NCI-H69 (cell line): ENCODE measurements at regions not wholly inside any gene's neighbourhood (a gene's known extent, or its start where the extent isn't known, plus 50 kb on each side); places are given as distances from the start of the nearest gene placed in this dataset.

ENCODE experiments used
- DNase-seq: peaks from one replicate; lab custom pipeline; 2025; lab: John Stamatoyannopoulos, UW

- no peak for DNase-seq
Observed at GRCh38 chr11:115767883-115768282, 263.7 kb upstream of the CADM1 start.

DNA sequence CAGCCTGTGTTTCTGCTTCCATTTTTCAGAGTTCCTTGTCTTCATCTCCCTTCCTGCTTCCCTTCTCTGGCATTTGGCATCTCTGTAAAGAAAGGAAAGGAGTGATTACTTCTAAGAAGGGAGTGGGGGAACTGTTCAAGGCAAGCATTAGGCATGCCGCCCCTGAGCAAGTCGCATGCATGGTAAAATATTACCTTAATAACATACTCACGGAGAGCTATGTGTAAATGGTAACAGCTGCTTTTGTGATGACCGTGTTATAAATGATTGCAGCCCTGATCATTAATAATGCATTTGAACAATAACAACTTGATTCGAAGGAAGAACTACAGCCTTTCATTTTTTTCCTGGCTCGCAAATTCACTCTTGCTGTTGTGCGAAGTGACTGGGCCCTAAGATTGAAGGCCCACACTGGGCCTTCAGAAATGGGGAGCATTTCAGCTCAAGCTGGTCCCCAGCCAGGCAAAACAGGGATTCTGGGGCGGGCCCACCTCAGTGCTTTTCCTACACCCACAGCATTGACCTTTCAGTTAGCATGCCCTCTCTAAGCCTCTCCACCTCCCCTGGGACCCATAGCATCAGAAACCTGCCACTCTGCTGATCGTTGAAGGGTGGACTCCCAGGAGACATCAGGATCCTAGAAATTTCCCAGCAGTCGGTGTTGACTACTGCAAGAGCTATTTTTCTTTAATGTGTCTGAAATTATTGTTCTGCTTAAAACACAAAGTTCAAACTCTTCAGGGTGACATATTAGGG, 263.0 kb upstream of the CADM1 start:
- DNase-seq = peak; percentile 36

- no peak for DNase-seq
Observed at GRCh38 chr11:115766561-115766960, 262.3 kb upstream of the CADM1 start.

DNA sequence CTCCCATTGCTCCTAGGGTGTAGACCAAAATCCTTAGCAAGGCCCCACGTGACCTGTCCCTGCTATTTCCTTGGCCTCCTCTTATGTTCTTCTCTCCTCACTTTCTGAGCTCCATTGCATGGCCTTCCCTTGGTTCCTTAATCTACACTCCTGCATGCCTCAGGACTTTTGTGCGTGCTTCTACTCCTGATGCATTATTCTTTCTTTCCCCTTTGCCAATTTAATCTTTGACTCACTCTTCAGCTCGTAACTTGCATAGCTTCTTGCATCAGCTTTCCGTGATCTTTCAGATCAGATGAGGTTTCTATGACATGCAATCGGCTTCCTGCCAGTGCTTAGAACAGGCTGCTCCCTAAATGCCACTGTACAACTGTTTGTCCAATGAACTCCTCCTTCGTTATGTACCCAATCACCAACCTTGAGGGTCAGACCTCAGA, 261.6 kb upstream of the CADM1 start:
- DNase-seq = no peak

GRCh38 chr11:115764176-115764575, 260.0 kb upstream of the CADM1 start:
- DNase-seq = no peak

GRCh38 chr11:115761817-115762216, 257.6 kb upstream of the CADM1 start:
- no peak for DNase-seq

DNA sequence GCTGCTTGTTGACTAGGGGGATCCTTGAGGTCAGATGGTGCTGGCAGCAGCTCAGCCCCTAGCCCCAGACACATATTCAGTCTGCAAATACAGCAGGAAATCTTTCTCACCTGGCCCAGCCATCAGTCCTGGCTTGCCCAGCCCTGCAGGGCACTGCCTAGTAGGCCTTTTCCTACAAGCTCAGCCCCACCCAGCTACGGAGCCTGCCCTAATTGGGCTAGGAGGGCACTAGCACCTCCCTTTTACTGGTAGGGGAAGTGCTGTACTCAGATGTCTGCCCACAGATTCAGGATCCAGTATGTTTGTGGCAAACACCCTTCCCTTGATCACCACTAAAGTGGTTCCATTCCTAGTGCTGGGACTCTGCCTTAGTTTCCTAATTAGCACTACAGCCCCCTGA, 257.1 kb upstream of the CADM1 start:
- peak; percentile 57 for DNase-seq

DNA sequence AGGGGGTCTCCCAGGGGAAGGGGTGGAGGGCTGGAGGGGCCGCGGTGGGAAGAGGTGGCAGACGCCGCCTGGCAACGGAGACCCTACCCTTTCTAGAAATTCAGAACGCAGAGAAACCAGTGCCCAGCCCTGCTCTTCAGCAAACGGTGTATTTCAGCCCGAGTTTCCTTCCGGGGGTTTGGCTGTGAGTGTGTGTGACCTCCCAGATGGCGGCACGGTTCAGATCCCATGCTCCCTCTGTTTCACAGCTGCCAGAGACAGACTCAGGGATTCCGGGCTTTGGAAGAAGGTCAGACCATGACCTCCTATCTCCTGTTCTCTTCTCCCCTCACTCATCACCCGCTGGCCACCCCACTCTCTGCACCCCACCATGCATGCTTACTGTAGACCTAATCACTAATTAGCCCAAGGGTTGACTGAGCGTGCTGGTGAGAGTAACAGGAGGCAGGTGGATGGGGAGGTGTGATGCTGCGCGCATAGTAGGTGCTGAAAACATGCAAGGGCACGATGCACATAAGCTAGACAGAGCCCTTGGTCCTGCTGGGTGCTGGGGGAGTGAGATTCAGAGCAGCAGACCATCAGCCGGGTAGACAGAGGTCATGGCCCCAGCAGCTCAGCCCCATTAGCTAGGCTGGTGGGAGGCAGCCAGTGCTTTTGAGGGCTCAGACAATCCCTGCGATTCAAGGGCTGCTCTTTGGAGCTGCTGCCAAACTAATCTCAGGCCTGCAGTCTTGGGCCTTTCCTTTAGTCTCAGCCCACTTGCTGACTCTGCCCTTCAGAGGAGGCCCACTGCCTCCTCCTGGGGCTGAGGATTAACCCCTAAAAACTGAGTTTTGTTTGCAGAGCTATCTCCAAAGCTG, 256.5 kb upstream of the CADM1 start:
- peak; percentile 72 for DNase-seq

- DNase-seq = peak; percentile 83
Observed at GRCh38 chr11:115759622-115760460, 255.6 kb upstream of the CADM1 start.

- DNase-seq = no peak
Observed at GRCh38 chr11:115758011-115758410, 253.8 kb upstream of the CADM1 start.

GRCh38 chr11:115751243-115752015, 247.2 kb upstream of the CADM1 start:
- DNase-seq = no peak

GRCh38 chr11:115745610-115746512, 241.6 kb upstream of the CADM1 start:
- peak; percentile 66 for DNase-seq

DNA sequence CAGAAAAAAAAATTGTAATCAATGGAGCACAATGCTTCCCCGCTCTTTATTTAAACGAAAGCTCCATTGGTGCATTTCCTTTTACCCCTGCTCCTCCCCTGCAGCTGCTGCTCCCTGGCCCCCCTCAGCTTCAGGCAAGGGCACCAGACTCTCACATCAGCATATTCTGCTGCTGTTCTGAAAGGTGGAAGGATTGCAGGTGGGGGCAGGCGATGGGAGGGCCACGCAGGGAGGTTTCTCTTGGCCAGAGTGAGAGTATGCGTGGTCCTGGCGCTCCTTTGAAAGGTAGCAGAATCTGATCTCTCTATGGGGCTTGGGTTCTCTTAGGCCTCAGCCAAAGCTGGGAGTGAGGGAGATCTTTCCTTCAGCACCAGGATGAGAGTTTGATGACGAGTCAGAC, 240.9 kb upstream of the CADM1 start:
- peak; percentile 83 for DNase-seq

DNA sequence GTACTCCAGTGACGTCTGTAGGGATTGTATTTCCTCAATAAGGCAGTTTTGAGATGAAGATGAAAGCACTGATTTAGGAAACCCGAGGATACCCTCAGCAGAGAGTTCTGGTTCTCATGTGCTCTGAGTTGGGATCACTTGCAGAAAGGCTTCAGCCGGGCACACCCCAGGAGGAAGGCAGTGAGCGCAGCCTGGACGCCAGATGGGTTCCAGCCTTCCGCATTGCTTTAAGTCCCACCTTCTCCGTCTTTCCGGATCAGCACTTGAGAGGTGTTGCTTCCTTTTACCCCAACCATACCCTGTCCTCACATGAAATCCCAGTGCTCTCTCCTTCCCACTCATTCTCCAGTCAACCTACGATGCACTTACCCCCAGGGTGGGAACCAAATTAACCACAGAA, 239.5 kb upstream of the CADM1 start:
- DNase-seq = no peak

DNA sequence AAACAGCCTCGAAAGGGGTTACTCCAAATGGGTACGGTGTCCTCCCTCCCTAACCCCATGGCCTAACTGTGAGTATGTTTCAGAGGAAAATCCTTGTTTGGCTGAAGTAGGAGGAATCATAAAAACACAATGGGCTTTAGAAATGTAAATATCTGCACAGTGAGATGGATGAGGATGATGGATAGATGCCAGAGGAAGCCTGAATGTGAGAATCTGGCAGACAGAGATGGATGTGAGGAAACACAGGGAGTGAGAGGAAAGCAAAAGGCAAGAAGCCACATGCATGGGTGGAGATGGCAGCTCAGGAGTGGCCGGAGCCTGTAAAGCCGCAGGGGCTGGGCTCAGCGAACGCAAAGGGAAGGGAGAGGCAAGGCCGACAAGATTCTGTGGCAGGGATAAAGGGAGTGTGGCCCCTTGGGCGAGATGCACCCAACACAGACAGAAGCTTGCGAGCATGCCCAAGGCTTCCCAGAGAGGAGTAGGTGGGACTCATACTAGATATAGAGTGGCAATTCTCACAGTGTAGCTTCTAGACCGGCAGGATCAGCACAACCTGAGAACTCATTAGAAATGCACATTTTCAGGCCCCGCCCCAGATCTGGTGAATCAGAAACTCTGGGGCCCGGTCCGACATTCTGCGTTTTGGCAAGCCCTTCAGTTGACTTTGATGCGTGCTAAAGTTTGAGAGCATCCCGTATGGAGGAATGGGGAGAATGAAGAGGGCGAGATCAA, 237.3 kb upstream of the CADM1 start:
- peak; percentile 84 for DNase-seq

- DNase-seq = no peak
Observed at GRCh38 chr11:115740324-115740723, 236.1 kb upstream of the CADM1 start.

GRCh38 chr11:115739878-115740277, 235.7 kb upstream of the CADM1 start:
- no peak for DNase-seq

DNA sequence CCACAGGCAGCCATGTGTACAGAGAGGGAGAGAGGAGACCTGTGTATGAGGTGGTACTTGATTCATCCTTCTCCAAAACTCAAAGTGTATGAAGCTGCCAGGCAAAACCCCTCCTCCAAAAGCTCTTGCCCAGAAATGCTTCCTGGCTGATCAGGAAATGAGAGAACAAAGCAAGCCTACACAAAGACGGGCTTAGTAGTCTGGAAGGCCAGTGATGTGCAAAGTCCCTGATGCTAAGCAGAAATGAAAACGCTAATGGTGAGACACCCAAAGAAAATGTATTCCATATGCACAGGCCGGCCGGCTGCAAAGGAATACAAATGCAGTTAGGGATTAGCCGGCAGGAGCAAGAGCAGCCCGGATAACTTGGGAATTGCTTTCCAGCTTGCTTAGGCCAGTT, 234.9 kb upstream of the CADM1 start:
- no peak for DNase-seq

DNA sequence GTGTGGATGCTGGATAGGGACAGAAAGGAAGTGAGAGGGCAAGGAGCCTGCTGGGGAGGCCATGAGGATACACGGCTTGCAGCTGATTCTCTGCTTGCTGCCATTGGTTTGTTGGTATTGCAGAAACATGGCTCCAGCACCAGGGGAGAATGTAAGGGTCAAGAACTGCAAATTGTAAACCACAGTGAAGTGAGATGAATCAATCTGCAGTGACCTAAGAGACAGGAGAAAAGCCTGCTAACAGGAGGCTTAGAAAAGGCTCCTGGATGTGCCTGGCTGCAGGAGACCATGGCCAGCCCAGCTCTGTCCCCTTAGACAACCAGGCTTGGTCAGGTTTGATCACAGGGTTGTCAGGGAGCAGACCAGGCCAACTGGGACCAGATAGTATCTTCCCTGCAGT, 233.7 kb upstream of the CADM1 start:
- DNase-seq = peak; percentile 33

DNA sequence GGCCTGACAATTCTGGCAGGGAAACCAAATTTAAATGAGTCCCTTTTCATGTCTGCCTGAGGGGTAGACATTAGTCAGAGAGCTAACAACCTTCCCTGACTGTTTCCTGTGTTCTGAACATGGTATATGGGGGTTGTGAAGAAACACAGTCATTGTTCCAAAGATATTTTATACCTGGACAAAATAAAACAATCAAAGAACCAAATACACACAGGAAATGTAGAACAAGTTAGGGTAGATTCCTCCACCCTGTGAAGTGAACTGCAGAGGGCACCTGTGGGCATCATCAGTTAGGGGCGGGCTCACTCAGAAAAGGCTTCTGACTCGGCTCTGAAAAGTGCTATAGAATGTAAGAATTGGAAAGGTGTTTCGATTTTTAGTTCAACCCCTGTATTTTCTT, 231.9 kb upstream of the CADM1 start:
- peak; percentile 64 for DNase-seq
